ENCODE measurements at regions not wholly inside any gene's neighbourhood (a gene's known extent, or its start where the extent isn't known, plus 50 kb on each side); places are given as distances from the start of the nearest gene placed in this dataset.
A peak's percentile ranks its signal among the peaks of the same experiment; 100 is the strongest.

DNA sequence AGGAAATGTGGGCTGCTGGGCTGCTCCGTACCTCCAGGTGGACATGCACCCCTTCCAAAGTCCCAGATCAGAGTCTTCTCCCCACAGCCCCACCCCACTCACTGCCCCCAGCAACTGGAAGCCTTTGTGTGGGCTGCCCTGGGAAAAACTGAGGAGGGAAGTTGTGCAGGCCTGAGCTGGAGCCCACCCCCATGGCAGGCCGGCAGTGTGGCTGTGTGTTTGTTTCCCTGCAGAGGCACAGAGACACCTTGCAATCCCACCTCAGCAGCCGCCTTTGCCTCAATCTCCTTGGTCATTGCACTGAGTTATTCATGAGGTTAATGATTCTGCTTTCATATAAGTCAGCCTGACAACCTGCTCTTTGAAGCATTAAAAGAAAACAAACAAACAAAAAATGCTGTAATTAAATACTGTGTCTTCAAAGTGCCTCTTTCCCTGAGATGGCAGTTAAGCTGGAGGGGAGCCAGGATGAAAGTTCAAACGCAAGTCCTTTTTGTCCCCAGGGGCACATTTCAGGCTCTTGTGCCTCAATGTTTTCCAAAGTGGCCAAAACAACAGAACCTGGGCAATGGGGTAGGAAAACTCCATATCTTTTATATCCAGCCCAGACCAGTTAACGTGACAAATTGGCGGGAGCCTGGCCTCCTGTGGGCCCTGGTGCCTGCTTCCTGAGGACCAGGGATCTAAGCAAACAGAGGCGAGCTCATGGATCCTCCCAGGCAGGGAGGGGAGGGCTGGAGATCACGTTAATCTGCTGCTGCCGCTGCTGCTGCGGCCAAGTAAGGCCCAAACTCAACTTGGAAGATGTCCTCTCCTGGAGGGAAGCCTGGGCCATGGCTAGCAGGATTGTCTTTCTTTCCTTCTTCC is 51.9 kb upstream of the TSPAN11 start:
- DNase-seq: no peak

DNA sequence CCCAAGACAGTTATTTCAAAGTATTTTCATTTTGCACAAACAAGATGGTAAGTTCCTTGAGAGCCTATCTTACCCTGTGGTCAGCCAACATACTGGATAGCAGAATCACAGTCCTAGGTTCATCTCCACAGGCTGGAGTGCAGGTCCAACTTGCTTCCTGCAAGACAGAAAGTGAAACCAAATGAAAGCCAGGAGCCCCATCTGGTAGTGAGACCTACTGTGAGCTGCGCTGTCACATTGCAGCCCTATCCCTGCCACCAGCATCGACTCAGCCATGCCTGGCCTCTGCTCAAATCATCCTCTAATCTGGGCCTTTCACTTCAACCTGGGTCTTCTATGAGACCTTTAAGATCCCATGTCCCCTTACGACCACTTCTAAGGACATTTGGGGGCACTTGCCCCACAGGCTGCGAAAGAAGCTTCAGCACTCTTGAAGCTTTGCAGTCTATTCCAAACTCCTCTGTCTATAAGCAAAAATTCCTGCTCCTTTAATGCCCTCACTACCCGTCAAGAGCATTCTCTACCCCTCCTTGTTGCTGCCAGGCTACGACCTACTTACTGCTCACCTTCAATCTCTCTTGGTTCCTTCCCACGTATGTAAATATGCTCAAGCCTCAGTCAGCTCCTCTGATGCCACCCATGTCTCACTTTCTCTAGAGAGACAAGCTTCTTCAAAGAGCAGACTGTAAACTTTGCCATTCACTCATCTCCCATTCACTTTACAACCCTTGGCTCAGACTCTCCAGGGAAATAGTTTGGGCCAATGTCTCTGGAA is 55.9 kb upstream of the TSPAN11 start:
- DNase-seq: no peak

- DNase-seq: no peak
These were observed 59.1 kb upstream of the TSPAN11 start for GRCh38 chr12:30867415-30867814.

- no peak for DNase-seq
These were observed 60.3 kb upstream of the TSPAN11 start for GRCh38 chr12:30866256-30866655.

GRCh38 chr12:30863839-30864238 is 62.7 kb upstream of the TSPAN11 start:
- no peak for DNase-seq

DNA sequence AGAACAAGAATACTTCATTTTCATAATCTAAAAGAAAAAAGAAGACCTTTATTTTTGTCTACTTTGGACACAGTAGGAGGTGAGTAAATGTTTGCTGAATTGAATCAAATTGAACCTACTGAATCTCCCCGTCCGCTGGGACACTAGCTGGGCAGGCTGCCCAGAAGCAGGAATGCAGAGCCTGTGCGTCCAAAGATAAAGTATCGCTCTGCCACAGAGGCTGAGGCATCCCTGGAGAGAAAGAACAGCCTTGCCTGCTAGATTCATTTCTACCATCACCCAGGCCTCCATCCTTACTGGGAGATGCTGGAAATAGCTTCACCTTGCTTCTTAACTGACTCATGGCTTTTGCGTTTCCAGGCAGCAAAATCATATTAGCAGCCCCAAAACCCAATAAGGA is 64.1 kb upstream of the TSPAN11 start:
- DNase-seq: peak; percentile 83

GRCh38 chr12:30859226-30859625 is 67.3 kb upstream of the TSPAN11 start:
- DNase-seq: no peak

GRCh38 chr12:30858471-30858870 is 68.1 kb upstream of the TSPAN11 start:
- no peak for DNase-seq

- DNase-seq: no peak
These were observed 72.9 kb upstream of the TSPAN11 start for GRCh38 chr12:30853561-30854133.

DNA sequence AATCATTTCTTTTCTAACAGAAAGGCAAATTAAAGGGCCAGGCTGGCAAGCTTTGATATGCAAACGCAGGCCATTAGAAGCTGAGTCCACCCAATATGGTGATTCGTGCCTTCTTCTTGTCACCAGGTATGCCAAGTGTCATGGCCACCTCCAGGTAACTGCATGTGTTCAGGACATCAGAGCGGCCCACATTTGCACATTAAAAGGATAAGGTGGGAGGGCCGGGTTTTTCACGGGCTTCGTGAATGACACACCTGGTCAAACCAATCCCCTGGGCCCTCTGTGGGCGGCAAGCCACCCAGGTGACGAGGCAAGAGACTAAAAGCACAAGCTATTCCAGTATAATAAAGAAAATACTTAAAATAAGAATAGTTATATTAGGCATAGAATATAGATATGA is 75.9 kb upstream of the TSPAN11 start:
- no peak for DNase-seq

- DNase-seq: peak; percentile 64
These were observed 79.3 kb upstream of the TSPAN11 start for GRCh38 chr12:30847259-30847658.

GRCh38 chr12:30846776-30847175 is 79.8 kb upstream of the TSPAN11 start:
- no peak for DNase-seq

DNA sequence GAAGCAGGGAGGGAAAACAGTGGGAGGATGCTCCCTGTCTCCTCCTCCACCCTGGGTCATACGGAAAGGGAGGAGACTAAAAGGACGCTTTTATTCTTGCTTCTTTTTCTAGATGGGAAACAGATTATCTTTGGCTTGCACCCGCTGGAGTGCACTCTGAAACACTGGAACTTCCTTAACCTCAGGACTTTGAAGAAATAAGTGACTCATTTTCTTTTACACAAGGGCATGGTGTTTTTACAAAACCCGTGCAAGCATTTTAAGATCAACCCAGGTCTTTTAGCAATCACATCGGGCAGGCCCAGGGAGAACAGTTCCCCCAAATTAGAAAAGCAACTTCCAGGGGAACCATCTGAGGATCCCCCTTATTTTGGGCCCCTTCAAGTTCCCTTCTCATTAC is 80.9 kb upstream of the TSPAN11 start:
- DNase-seq: no peak

GRCh38 chr12:30843211-30843610 is 83.3 kb upstream of the TSPAN11 start:
- DNase-seq: no peak

- no peak for DNase-seq
These were observed 85.8 kb upstream of the TSPAN11 start for GRCh38 chr12:30840715-30841114.

- no peak for DNase-seq
These were observed 85.0 kb upstream of the CAPRIN2 start for GRCh38 chr12:30839643-30840220.

DNA sequence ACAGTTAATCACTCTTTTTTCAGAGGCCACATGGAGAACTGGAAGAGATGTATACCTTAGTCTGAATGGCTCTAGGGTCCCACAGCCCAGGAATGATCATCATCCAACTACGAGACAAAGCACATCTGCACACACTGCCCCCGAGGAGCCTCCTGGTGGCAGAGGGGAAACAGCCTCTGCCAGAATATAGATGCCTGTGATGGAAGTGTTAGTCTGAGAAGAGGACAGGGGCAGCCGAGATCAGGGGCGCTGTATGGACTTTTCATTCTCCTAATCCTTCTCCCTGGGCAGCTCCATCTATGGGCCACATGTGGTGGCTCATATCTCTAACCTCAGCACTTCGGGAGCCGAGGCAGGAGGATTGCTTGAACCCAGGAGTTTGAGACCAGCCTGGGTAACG is 82.8 kb upstream of the CAPRIN2 start:
- DNase-seq: no peak

DNA sequence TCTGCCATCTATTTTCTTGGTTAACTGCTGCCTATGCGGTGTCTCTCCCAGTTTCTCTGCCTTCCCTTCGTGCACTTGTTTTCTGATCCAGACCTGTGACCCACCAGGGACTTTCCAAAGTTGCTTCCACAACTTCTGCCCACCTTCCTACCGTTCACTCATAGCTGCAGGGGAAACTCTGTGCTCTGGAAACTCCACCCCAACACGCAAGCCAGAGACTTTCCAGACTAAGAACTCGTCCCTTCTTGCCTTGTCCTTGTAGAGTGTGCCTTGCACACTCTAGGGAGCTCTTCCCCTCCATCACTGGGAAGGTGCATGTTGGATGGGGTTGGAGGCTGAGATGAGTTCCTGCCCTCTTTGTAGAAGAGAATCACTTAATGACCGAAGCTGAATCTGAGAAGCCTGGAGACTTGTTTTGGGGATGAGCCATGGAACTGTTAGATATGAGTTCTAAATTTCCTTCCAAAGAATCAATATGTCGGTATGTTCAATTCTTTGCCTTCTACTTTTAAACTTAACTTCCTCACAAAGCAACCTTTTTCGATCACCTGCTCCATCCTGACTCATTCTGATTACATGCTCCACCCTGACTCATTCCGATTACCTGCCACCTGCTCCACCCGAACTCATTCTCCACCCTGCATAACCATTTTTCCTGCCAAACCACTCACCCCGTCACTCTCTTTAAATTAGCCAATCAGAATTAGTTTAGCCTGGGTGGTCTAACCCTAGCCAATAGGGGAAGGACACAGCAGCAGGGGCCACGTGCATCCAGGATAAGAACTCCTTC is 82.1 kb upstream of the CAPRIN2 start:
- DNase-seq: no peak

DNA sequence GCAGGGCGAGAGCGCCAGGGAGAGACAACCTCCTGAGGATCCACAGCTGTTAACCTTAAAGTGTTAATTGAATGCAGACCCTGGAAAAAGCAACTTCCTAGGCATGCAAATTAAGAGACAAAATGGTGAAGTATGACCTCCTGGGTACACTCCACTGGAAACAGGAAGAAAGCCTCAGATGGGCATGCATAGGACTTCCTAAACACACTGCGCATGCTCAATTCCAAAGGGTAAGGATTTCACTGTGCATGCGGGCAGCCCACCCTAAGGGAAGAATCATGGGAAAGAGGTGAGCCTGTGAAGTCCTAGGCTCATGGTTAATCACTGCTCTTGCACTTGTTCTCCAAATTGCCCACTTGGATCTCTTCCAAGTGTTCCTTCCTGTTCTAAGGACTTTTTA is 80.5 kb upstream of the CAPRIN2 start:
- DNase-seq: no peak

DNA sequence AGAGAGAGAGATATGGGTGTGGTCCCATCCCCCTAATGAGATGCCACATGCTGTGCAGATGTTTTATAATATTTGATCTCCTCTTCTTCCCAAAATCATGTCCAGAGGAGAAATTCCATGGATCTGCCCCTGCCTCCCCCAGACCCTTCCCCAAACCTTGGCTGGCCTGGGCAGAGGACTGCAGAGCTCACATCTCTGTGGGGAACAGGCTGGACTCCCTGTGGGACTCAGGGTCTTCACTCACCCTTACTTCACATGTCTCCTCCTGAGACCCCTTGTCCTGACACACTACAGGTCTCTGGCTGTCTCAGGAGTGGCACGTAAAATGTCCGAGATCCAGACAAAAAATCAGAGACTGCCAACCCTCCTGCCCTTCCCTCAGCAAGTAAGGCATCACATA is 76.0 kb upstream of the CAPRIN2 start:
- no peak for DNase-seq

GRCh38 chr12:30829876-30830275 is 75.1 kb upstream of the CAPRIN2 start:
- DNase-seq: no peak

GRCh38 chr12:30828686-30829085 is 73.9 kb upstream of the CAPRIN2 start:
- DNase-seq: no peak

Data from fibroblast of upper back skin (primary cell).